Occipital lobe (tissue), 1 donor: ENCODE measurements at regions not wholly inside any gene's neighbourhood (a gene's known extent, or its start where the extent isn't known, plus 50 kb on each side); places are given as distances from the start of the nearest gene placed in this dataset.
"Not testable (repeated sequence)": the region's sequence is repeated elsewhere in the genome, so short reads cannot be mapped to it uniquely, and the experiment has no call there.

Experiments
- DNase-seq: peaks from one replicate; lab custom pipeline; 2025; lab: John Stamatoyannopoulos, UW

DNA sequence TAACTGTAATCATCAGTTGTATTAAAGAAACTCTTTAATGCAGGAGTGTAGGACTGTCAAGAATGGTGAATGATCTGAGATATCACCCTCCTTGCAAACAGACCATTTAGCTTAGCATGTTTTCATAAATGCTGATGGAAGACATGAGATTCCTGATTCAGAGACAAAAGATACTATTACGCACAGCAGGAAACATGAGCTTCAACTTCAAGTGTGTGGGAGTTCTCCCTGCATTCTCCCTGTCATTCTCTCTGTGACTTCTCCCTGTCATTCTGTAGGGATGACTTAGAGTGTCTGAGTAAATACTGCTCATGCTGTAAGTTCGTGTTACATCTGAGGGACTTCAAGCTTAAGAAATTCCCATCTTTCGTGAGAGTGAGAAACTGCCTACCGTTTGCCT lies 866.0 kb upstream of the PRKX start:
- no peak for DNase-seq

GRCh38 chrX:4572691-4573090 lies 859.2 kb upstream of the PRKX start:
- DNase-seq: no peak

DNA sequence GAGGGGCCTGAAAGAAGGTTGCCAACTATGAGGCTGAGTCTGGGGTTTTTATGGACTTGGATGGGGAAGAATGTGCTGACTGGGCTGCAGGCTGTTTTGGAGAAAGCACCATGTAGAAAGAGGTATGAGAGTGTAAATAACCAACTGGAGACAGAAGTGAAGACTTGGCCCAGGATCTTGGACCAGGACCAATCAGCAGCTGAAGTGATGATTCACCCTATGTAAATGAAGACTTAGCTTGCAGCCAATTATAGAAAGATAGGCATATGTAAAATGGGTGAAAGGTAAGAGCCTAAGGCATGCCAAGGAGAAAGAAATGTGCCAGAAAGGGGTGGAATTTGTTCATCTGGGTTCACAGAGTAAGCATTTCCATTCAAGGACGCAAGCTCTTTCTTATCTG lies 856.7 kb upstream of the PRKX start:
- no peak for DNase-seq

GRCh38 chrX:4560192-4560591 lies 846.7 kb upstream of the PRKX start:
- DNase-seq: no peak

DNA sequence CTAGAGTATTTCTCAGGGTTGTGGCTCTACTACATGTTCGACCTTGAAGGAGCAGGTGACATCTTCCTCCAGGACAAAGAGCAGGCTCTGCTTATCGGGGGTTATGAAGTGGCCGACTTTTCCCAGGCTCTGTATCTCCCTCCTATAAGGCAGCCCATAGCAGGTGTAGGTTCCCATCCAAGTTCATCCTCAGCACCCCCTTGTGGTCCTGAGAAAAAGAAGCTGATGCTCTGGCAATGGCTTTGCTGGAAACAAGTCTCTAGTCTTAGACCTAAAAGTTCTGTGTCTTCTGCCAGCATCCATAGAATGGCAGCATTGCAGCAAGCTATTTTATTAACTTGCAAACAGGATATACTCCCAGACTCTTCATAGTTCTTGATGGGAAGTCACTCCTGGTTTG lies 836.6 kb upstream of the PRKX start:
- DNase-seq: no peak

- no peak for DNase-seq
These were observed 833.9 kb upstream of the PRKX start for GRCh38 chrX:4547213-4547836.

DNA sequence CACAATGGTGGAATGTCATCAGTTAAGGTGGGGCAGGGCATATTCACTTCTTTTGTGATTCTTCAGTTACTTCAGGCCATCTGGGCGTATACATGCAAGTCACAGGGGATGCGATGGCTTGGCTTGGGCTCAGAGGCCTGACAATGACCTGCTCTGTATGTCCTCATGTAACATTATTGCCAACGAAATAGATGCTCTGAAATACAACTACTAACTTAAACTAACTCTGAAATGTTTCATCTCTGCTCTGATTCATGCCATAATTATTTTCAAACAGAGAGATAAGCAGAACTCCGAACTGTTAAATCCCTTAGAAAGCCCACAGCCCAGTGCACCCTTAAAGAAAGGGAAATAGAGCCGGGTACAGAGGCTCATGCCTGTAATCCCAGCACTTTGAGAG lies 832.7 kb upstream of the PRKX start:
- not testable (repeated sequence) for DNase-seq

- DNase-seq: no peak
These were observed 814.8 kb upstream of the PRKX start for GRCh38 chrX:4528247-4528646.

- no peak for DNase-seq
These were observed 772.5 kb upstream of the PRKX start for GRCh38 chrX:4485912-4486311.

- DNase-seq: no peak
These were observed 770.8 kb upstream of the PRKX start for GRCh38 chrX:4484266-4484665.

- no peak for DNase-seq
These were observed 738.1 kb upstream of the PRKX start for GRCh38 chrX:4451591-4451990.

- DNase-seq: no peak
These were observed 736.7 kb upstream of the PRKX start for GRCh38 chrX:4450177-4450576.

- DNase-seq: no peak
These were observed 722.5 kb upstream of the PRKX start for GRCh38 chrX:4435905-4436304.

DNA sequence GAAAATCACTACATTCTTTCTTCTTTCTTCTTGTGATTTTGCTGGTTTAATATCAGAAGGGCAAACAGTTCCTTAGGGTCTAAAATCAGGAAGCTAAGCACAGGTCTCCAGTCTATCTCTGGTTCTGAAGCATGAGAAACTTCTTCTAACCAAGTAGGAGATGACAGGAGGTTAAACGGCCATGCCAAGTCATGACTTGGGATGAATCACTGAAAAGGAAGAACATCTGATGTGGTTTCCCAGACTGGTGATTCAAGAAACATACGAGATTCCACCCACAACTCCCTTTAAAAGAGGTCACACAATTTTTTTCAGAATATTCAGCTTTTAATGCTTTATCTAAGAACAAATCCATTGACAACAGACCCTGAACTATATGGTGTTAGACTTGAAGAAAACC lies 684.0 kb upstream of the PRKX start:
- no peak for DNase-seq

DNA sequence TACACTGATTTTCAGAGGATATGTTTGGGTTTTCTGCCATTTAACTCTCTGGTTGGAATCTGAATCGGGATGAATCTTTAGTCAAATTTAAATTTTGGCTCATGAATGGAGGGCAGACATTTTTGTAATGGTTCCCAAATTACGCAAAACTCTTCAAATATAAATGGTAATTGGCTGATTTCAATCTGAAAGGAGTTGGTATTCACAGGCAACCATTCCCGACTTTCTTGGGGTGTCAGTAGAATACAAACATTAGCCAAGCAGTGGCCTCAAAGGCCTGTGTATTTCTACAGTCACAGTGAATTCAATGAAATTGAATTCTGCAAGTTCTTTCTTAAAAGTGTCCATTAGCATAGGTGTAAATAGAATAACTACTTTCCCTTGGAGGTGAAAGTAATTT lies 668.8 kb upstream of the PRKX start:
- no peak for DNase-seq

DNA sequence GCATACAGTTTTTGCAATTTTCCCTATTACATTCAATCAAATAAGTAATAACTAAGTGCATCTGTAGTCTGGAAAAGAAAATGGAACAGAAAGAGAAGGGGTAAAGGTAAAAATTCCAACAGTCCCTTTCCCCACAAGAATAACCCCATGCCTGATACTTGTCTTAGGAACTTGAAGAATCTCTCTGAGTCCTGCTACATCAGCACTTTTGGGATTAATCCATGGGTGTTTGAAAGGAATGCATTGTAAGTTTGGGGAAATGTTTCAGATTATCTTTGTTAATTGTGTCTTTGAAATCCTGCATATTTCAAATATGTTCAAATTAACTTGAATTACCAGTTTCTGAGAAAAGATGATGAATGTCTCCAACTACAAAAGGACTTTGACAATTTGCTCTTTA lies 667.3 kb upstream of the PRKX start:
- no peak for DNase-seq

GRCh38 chrX:4379071-4379470 lies 665.6 kb upstream of the PRKX start:
- DNase-seq: no peak

GRCh38 chrX:4373791-4374190 lies 660.3 kb upstream of the PRKX start:
- DNase-seq: no peak

DNA sequence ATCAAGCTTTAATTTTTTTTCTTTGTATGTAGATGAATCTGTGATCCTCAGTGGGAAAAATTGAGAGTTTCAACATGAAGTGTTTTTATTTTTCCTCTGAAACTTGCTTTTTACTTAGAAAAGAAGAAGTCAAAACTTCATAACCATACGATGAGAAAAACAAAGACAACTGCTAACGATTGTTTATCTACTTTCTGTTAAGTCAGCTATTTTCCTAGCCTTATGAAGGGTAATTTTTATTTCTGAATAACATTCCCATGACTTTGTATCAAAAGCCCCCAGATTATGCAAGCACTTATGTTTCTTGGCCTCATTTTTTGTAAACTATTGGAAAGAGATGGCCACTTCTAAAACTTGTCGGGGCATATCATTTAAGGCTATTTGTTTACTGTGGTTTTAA lies 645.1 kb upstream of the PRKX start:
- DNase-seq: no peak

GRCh38 chrX:4322916-4323315 lies 609.5 kb upstream of the PRKX start:
- no peak for DNase-seq

- DNase-seq: no peak
These were observed 607.0 kb upstream of the PRKX start for GRCh38 chrX:4320436-4320947.

GRCh38 chrX:4315891-4316290 lies 602.4 kb upstream of the PRKX start:
- no peak for DNase-seq

GRCh38 chrX:4314586-4314985 lies 601.1 kb upstream of the PRKX start:
- no peak for DNase-seq

GRCh38 chrX:4277122-4277521 lies 563.7 kb upstream of the PRKX start:
- no peak for DNase-seq
